Right lobe of liver (tissue), 4 donors: ENCODE measurements at regions not wholly inside any gene's neighbourhood (a gene's known extent, or its start where the extent isn't known, plus 50 kb on each side); places are given as distances from the start of the nearest gene placed in this dataset.

ENCODE experiments used
- POLR2A ChIP-seq: fragments of 450-650 bp; IDR thresholded peaks from one replicate; pipeline ENCODE4 v1.6.1; 2017; ENCODE audit warnings: antibody characterized with exemption, mild to moderate bottlenecking
- TF ChIP-seq, protein P1 (sequence below), 4 donors: fragments of 200-600 bp in 3 of 4; fragments of 450-650 bp in 1 of 4; IDR thresholded peaks; one replicate each; pipeline versions ENCODE4 v1.5.1 to v1.8.0; 2016 to 2022; ENCODE audit warnings: antibody characterized with exemption in 4 of 4, mild to moderate bottlenecking in 2 of 4
- donor health status: DM: no; HTN: no; CAD: no.
- donor health status: DM: no; HTN: no; CAD: no.
- donor health status: DM: no; HTN: yes; CAD: no.

DNA sequence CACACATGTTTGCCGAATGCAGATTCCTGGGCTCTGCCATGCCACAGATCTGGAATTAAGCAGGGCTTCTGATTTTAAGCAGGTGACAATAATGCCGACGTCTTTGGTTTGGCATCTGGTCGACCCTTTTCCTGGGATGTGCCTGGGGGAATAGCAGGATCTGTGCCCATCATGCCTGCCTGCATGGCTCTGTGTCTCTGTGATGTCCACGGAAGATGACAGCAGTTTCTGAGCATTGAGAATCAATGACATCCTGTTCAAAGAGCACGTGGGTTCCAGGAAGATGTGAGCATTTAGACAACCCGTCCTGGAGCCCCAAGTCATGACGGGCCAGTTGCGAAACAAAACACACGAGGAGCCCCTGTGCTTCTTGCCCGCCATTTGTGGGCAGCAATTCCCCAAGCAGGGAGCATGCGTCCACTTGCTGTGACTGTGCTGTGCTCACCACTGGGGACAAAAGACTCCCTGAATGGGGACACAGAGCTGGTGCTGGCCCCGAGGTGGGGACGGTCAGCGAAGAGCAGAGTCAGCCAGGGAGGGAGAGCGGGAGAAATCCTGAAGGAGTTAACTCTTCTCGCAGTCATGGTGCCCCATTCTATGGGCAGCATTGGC lies 110.1 kb downstream of the ERMARD start:
- TF ChIP-seq, protein P1, sequence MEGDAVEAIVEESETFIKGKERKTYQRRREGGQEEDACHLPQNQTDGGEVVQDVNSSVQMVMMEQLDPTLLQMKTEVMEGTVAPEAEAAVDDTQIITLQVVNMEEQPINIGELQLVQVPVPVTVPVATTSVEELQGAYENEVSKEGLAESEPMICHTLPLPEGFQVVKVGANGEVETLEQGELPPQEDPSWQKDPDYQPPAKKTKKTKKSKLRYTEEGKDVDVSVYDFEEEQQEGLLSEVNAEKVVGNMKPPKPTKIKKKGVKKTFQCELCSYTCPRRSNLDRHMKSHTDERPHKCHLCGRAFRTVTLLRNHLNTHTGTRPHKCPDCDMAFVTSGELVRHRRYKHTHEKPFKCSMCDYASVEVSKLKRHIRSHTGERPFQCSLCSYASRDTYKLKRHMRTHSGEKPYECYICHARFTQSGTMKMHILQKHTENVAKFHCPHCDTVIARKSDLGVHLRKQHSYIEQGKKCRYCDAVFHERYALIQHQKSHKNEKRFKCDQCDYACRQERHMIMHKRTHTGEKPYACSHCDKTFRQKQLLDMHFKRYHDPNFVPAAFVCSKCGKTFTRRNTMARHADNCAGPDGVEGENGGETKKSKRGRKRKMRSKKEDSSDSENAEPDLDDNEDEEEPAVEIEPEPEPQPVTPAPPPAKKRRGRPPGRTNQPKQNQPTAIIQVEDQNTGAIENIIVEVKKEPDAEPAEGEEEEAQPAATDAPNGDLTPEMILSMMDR (IDR thresholded peaks at IDR 0.05) = no peak
- TF ChIP-seq POLR2A = no peak
